ENCODE measurements at regions not wholly inside any gene's neighbourhood (a gene's known extent, or its start where the extent isn't known, plus 50 kb on each side); places are given as distances from the start of the nearest gene placed in this dataset.

DNA sequence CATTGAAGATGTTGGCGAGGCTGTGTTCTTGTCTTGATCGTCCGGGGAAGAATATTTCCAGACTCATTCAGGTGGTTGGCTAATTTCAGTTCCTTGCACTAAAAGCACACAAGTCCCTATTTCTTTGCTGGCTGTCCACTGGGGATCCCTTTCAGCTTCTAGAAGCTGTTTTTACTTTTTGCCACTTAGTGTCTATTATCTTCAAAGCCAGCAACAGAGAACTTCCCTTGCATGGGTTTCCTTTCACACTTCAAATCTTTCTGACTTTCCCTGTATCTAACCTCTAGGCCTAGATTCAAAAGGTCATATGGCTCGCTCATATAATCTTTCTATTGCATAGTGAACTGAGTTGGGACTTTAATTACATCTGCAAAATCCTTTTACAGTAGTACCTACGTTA is 215.3 kb upstream of the PCDH9 start:
- no peaks in the 10 kb centered on the region for H3K27me3 Mint-ChIP-seq (ENCODE audit: low read depth)
- H3K4me1 Mint-ChIP-seq (ENCODE audit: low read depth) = no peaks in the 10 kb centered on the region
- DNase-seq = no peak
- H3K4me3 Mint-ChIP-seq = no peak overlapping the region
- no peaks in the 10 kb centered on the region for H3K36me3 Mint-ChIP-seq (ENCODE audit: low read depth)
- intact Hi-C loops (cut with micrococcal nuclease) = no loop called here
- CTCF ChIA-PET = interaction anchor here (0.6 kb wide), 1 partner anchor 159 kb away, joined by 3 read pairs; no protein-coding TSS in a partner anchor
- H3K27ac Mint-ChIP-seq = no peak overlapping the region
- H3K9me3 Mint-ChIP-seq = peaks cover 5% of the 10 kb centered on the region

DNA sequence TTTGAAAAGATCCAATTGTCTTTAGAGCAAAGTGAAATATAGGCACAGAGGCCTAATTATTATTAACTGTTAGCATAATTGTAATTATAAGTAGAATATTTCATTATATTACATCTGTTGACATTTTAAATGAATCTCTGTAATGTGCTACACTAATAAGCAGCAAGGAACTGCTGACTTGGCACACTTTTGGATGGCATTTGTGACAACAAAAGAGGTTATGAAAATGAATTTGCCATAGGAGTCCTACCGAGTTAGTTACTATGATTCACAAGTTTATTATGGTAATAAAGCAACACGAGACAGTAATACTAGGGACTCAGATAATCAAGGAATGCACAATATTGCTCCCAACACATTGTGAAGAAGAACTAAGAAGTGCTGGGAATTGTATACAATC is 213.8 kb upstream of the PCDH9 start:
- Mint-ChIP-seq H3K9me3 (peaks cover 5% of the 10 kb centered on the region), H3K4me3 (no peak overlapping the region), H3K4me1 (ENCODE audit: low read depth) (no peaks in the 10 kb centered on the region), H3K36me3 (ENCODE audit: low read depth) (no peaks in the 10 kb centered on the region), H3K27ac (no peak overlapping the region), H3K27me3 (ENCODE audit: low read depth) (no peaks in the 10 kb centered on the region)
- CTCF ChIA-PET = no interaction called here
- intact Hi-C loops (cut with micrococcal nuclease) = no loop called here
- no peak for DNase-seq

GRCh38 chr13:67440236-67440975 is 210.3 kb upstream of the PCDH9 start:
- Mint-ChIP-seq H3K27me3 (ENCODE audit: low read depth) (no peaks in the 10 kb centered on the region), H3K36me3 (ENCODE audit: low read depth) (no peaks in the 10 kb centered on the region), H3K4me1 (ENCODE audit: low read depth) (no peaks in the 10 kb centered on the region), H3K9me3 (peaks cover 5% of the 10 kb centered on the region), H3K27ac (no peak overlapping the region), H3K4me3 (no peak overlapping the region)
- intact Hi-C loops (cut with micrococcal nuclease) = no loop called here
- CTCF ChIA-PET = no interaction called here
- no peak for DNase-seq

- Mint-ChIP-seq H3K9me3 (peaks cover 3% of the 10 kb centered on the region), H3K27ac (no peak overlapping the region), H3K4me3 (no peak overlapping the region), H3K27me3 (ENCODE audit: low read depth) (no peaks in the 10 kb centered on the region), H3K36me3 (ENCODE audit: low read depth) (no peaks in the 10 kb centered on the region), H3K4me1 (ENCODE audit: low read depth) (no peaks in the 10 kb centered on the region)
- intact Hi-C loops (cut with micrococcal nuclease) = no loop called here
- DNase-seq = no peak
- CTCF ChIA-PET = no interaction called here
Observed at GRCh38 chr13:67439365-67439764, 209.2 kb upstream of the PCDH9 start.

DNA sequence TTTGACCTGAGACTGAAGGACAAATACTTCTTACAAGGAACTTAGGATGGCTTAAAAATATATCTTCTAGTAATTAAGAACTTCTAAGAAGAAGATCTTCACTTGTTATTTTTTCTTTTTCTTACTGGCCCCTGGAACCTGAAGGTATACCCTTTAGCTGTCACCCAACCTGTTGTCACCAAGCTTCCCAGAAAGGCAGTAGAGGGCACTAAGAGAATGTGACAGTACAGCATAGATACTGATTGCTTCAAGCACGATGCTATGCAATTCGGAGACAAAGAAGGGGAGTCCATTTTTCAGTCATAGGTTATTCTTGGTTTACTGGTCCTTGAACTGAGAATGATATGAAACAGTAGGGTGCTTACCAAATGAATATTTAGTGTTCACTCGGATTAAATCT is 208.3 kb upstream of the PCDH9 start:
- Mint-ChIP-seq H3K27ac (no peak overlapping the region), H3K4me1 (ENCODE audit: low read depth) (no peaks in the 10 kb centered on the region), H3K27me3 (ENCODE audit: low read depth) (no peaks in the 10 kb centered on the region), H3K9me3 (peaks cover 3% of the 10 kb centered on the region), H3K36me3 (ENCODE audit: low read depth) (no peaks in the 10 kb centered on the region), H3K4me3 (no peak overlapping the region)
- intact Hi-C loops (cut with micrococcal nuclease) = no loop called here
- CTCF ChIA-PET = no interaction called here
- DNase-seq = no peak

- CTCF ChIA-PET = no interaction called here
- intact Hi-C loops (cut with micrococcal nuclease) = no loop called here
- Mint-ChIP-seq H3K27me3 (ENCODE audit: low read depth) (no peaks in the 10 kb centered on the region), H3K27ac (no peak overlapping the region), H3K4me1 (ENCODE audit: low read depth) (no peaks in the 10 kb centered on the region), H3K4me3 (no peak overlapping the region), H3K36me3 (ENCODE audit: low read depth) (no peaks in the 10 kb centered on the region), H3K9me3 (peaks cover 3% of the 10 kb centered on the region)
- no peak for DNase-seq
Observed at GRCh38 chr13:67437244-67437643, 207.1 kb upstream of the PCDH9 start.

DNA sequence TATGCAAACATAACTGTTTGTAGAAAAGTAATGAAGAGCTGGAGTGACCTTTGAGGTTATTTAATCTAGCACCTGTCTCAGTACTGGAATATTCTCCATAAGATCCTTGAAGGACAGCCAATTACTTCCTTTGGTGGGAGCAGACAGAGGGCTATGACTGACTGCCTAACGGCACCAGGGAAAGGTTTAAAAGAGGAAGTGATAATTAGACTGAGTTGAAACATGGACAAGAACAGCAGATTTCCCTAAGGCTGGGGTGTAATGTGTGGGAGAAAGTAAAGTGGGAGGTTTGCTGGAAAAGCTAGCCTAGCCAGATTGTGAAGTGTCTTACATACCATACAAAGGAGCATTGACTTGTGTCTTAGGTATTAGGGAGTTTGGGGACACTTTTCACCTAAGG is 191.3 kb upstream of the PCDH9 start:
- no peaks in the 10 kb centered on the region for H3K36me3 Mint-ChIP-seq (ENCODE audit: low read depth)
- H3K27ac Mint-ChIP-seq = no peak overlapping the region
- no peaks in the 10 kb centered on the region for H3K27me3 Mint-ChIP-seq (ENCODE audit: low read depth)
- CTCF ChIA-PET = interaction anchor here (0.5 kb wide), 1 partner anchor 41 kb away, joined by 3 read pairs; no protein-coding TSS in a partner anchor
- intact Hi-C loops (cut with micrococcal nuclease) = no loop called here
- no peaks in the 10 kb centered on the region for H3K4me1 Mint-ChIP-seq (ENCODE audit: low read depth)
- peaks cover 2% of the 10 kb centered on the region for H3K9me3 Mint-ChIP-seq
- no peak overlapping the region for H3K4me3 Mint-ChIP-seq
- no peak for DNase-seq

DNA sequence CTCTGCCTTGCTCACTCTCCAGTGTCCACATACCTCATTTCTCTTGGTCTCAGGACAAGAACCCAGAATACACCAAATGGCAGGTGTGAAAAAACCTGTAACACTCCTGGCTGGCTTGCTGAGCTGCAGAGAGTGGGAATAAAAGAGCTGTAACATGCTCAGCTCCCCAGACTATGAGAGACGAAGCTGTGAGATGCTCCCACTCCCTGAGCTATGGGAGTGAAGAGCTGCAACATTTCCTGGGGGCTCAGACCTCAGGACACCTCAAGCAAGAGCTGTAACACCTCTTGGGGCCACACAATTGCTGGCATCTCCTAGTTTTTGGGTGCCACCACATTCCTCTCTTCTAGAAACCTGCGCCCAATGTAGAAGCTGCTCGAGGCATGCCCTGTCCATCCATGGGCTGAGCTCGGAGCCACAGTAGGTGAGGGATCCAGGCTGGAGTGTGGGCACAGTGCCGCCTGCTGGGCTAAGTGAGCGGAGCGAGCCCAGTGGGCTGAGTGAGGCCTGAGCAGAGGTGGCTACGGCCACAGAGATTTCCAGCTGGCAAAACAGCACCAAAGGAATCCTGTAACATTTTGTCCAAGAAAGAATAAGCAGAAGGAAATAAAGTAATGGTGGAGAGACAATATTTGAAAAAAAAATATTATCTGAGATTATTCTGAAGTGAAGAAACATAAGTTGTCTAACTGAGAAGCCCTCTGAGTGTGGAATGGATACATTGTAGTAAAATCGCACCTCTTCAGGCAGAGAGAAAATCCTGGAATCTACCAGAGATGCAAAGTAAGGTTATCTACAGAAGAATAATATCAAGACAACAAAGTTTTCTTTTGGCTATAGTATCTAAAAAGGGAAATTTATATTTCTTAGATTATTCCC is 186.2 kb upstream of the PCDH9 start:
- H3K27ac Mint-ChIP-seq = no peak overlapping the region
- no peaks in the 10 kb centered on the region for H3K4me1 Mint-ChIP-seq (ENCODE audit: low read depth)
- peaks cover 3% of the 10 kb centered on the region for H3K9me3 Mint-ChIP-seq
- intact Hi-C loops (cut with micrococcal nuclease) = no loop called here
- H3K27me3 Mint-ChIP-seq (ENCODE audit: low read depth) = no peaks in the 10 kb centered on the region
- CTCF ChIA-PET = no interaction called here
- no peak for DNase-seq
- no peak overlapping the region for H3K4me3 Mint-ChIP-seq
- H3K36me3 Mint-ChIP-seq (ENCODE audit: low read depth) = no peaks in the 10 kb centered on the region

DNA sequence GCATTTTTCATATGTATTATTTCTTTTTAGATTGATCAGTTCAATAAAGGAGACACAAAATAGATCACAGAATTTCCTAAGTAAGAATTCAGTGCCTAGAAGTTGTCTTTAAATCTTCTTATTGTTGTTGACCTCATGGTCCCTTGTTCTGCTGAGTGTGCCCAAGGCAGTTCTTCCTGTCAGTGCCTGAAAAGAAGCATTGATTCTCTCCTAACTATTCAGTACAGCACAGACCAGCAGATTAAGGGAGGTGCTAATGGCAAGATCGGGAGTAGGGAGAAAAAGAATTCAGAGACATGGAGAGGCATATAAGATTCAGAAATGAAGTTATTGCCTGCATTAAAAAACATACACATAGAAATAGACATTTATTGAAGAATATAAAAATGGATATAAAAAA is 180.5 kb upstream of the PCDH9 start:
- DNase-seq = no peak
- CTCF ChIA-PET = no interaction called here
- no peaks in the 10 kb centered on the region for H3K4me1 Mint-ChIP-seq (ENCODE audit: low read depth)
- H3K27me3 Mint-ChIP-seq (ENCODE audit: low read depth) = no peaks in the 10 kb centered on the region
- no peak overlapping the region for H3K27ac Mint-ChIP-seq
- intact Hi-C loops (cut with micrococcal nuclease) = no loop called here
- H3K4me3 Mint-ChIP-seq = no peak overlapping the region
- no peaks in the 10 kb centered on the region for H3K9me3 Mint-ChIP-seq
- H3K36me3 Mint-ChIP-seq (ENCODE audit: low read depth) = no peaks in the 10 kb centered on the region

GRCh38 chr13:67408798-67409197 is 178.7 kb upstream of the PCDH9 start:
- H3K27me3 Mint-ChIP-seq (ENCODE audit: low read depth) = no peaks in the 10 kb centered on the region
- H3K36me3 Mint-ChIP-seq (ENCODE audit: low read depth) = no peaks in the 10 kb centered on the region
- H3K27ac Mint-ChIP-seq = no peak overlapping the region
- no peak overlapping the region for H3K4me3 Mint-ChIP-seq
- H3K4me1 Mint-ChIP-seq (ENCODE audit: low read depth) = no peaks in the 10 kb centered on the region
- intact Hi-C loops (cut with micrococcal nuclease) = no loop called here
- CTCF ChIA-PET = interaction anchor here (0.5 kb wide), 1 partner anchor 399 kb away, joined by 3 read pairs; no protein-coding TSS in a partner anchor
- no peaks in the 10 kb centered on the region for H3K9me3 Mint-ChIP-seq
- DNase-seq = no peak

GRCh38 chr13:67402546-67402945 is 172.4 kb upstream of the PCDH9 start:
- no peaks in the 10 kb centered on the region for H3K27me3 Mint-ChIP-seq (ENCODE audit: low read depth)
- peaks cover 2% of the 10 kb centered on the region for H3K9me3 Mint-ChIP-seq
- no peak for DNase-seq
- H3K4me1 Mint-ChIP-seq (ENCODE audit: low read depth) = no peaks in the 10 kb centered on the region
- no peak overlapping the region for H3K4me3 Mint-ChIP-seq
- intact Hi-C loops (cut with micrococcal nuclease) = no loop called here
- CTCF ChIA-PET = no interaction called here
- H3K27ac Mint-ChIP-seq = no peak overlapping the region
- H3K36me3 Mint-ChIP-seq (ENCODE audit: low read depth) = no peaks in the 10 kb centered on the region

DNA sequence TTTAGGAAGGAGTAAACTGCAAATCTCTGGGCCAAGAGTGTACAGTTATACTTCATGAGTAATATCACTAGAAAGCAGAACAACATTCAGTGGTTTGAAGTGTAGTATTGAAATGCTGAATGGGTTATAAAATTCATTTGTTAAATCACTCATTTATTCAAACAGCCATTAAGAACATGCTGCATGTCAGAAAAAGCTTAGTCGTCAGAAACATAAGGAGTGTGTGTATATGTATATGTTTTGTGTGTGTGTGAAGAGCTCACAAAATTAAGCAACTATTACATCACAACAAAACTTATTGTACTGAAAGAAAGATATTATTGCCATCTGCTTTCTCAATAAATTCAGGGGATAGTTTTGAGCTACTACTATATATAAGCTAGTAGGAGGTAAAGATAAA is 165.4 kb upstream of the PCDH9 start:
- Mint-ChIP-seq H3K27me3 (ENCODE audit: low read depth) (no peaks in the 10 kb centered on the region), H3K9me3 (peaks cover 2% of the 10 kb centered on the region), H3K4me1 (ENCODE audit: low read depth) (no peaks in the 10 kb centered on the region), H3K27ac (no peak overlapping the region), H3K4me3 (no peak overlapping the region), H3K36me3 (ENCODE audit: low read depth) (no peaks in the 10 kb centered on the region)
- no peak for DNase-seq
- intact Hi-C loops (cut with micrococcal nuclease) = no loop called here
- CTCF ChIA-PET = no interaction called here

GRCh38 chr13:67392014-67392413 is 161.9 kb upstream of the PCDH9 start:
- Mint-ChIP-seq H3K4me3 (no peak overlapping the region), H3K36me3 (ENCODE audit: low read depth) (no peaks in the 10 kb centered on the region), H3K9me3 (peaks cover 2% of the 10 kb centered on the region), H3K27me3 (ENCODE audit: low read depth) (no peaks in the 10 kb centered on the region), H3K4me1 (ENCODE audit: low read depth) (no peaks in the 10 kb centered on the region), H3K27ac (no peak overlapping the region)
- no peak for DNase-seq
- CTCF ChIA-PET = no interaction called here
- intact Hi-C loops (cut with micrococcal nuclease) = no loop called here
